GM23338 (cell line): ENCODE measurements at regions not wholly inside any gene's neighbourhood (a gene's known extent, or its start where the extent isn't known, plus 50 kb on each side); places are given as distances from the start of the nearest gene placed in this dataset.

Experiments
- ATAC-seq: fragments of 200-7000 bp; cut with Tn5 transposase; 3 replicates; pipeline ENCODE4 v1.9.1; 2020
- DNase-seq: peaks from one replicate; pipeline ENCODE4 v3.0.0-alpha.2; 2015; ENCODE audit warnings: low spot score
- H2AFZ ChIP-seq: fragments of 200-600 bp; sonication (generic); 2 replicates; pipeline ENCODE4 v1.8.0; 2016; ENCODE audit warnings: antibody characterized with exemption, mild to moderate bottlenecking, moderate library complexity
- H3F3A ChIP-seq: fragments of 200-600 bp; sonication (generic); replicated peaks from 2 replicates; pipeline ENCODE4 v1.8.0; 2017; ENCODE audit warnings: antibody characterized with exemption, mixed run types, low read depth
- H3K27ac ChIP-seq: fragments of 200-600 bp; sonication (generic); 2 replicates; pipeline ENCODE4 v1.6.1; 2016; ENCODE audit warnings: low read depth
- H3K27me3 ChIP-seq: fragments of 200-600 bp; sonication (generic); 2 replicates; pipeline ENCODE4 v1.8.0; 2016; ENCODE audit warnings: mild to moderate bottlenecking, mixed run types, moderate library complexity; ENCODE audit not compliant: insufficient read depth
- H3K36me3 ChIP-seq: fragments of 200-600 bp; sonication (generic); 2 replicates; pipeline ENCODE4 v1.8.0; 2016; ENCODE audit warnings: mild to moderate bottlenecking; ENCODE audit not compliant: insufficient read depth
- H3K4me1 ChIP-seq: fragments of 200-600 bp; sonication (generic); 2 replicates; pipeline ENCODE4 v1.8.0; 2016; ENCODE audit warnings: mild to moderate bottlenecking, moderate library complexity; ENCODE audit not compliant: insufficient read depth
- H3K4me2 ChIP-seq: fragments of 200-600 bp; sonication (generic); 2 replicates; pipeline ENCODE4 v1.7.1; 2017; ENCODE audit warnings: mixed run types
- H3K4me3 ChIP-seq: fragments of 200-600 bp; sonication (generic); 2 replicates; pipeline ENCODE4 v1.6.1; 2016; ENCODE audit warnings: mixed run types
- H3K79me2 ChIP-seq: fragments of 200-600 bp; sonication (generic); replicated peaks from 2 replicates; pipeline ENCODE4 v1.8.0; 2017; ENCODE audit warnings: mild to moderate bottlenecking; ENCODE audit not compliant: insufficient read depth
- H3K9me2 ChIP-seq: fragments of 200-600 bp; sonication (generic); 2 replicates; pipeline ENCODE4 v1.8.0; 2017; ENCODE audit not compliant: insufficient read depth
- H4K20me1 ChIP-seq: fragments of 200-600 bp; sonication (generic); replicated peaks from 2 replicates; pipeline ENCODE4 v1.8.0; 2017; ENCODE audit warnings: mild to moderate bottlenecking; ENCODE audit not compliant: insufficient read depth
- H3K27ac Mint-ChIP-seq: 2 replicates; pipeline ENCODE4 v1.8.0; 2020; ENCODE audit warnings: inconsistent platforms, mild to moderate bottlenecking, moderate library complexity, mixed read lengths
- H3K27me3 Mint-ChIP-seq: 3 replicates; pipeline ENCODE4 v1.8.0; 2022; ENCODE audit warnings: low read depth, mild to moderate bottlenecking, moderate library complexity, mixed read lengths, inconsistent platforms; ENCODE audit not compliant: insufficient read depth, poor library complexity
- H3K36me3 Mint-ChIP-seq: 3 replicates; pipeline ENCODE4 v1.8.0; 2021; ENCODE audit warnings: low read depth, mild to moderate bottlenecking, inconsistent platforms, moderate library complexity, mixed read lengths
- H3K4me1 Mint-ChIP-seq: 3 replicates; pipeline ENCODE4 v1.8.0; 2020; ENCODE audit warnings: mild to moderate bottlenecking, inconsistent platforms, mixed read lengths
- H3K4me3 Mint-ChIP-seq: 3 replicates; pipeline ENCODE4 v1.8.0; 2021; ENCODE audit warnings: moderate library complexity, mild to moderate bottlenecking, inconsistent platforms, mixed read lengths
- H3K9me3 Mint-ChIP-seq: 3 replicates; pipeline ENCODE4 v1.8.0; 2020; ENCODE audit warnings: moderate library complexity, mild to moderate bottlenecking, inconsistent platforms, mixed read lengths
- CREB1 ChIP-seq: fragments of 250-450 bp; sonication (Bioruptor Pico); IDR thresholded peaks from 2 replicates; pipeline ENCODE4 v1.5.0; 2020; ENCODE audit warnings: low read depth, mild to moderate bottlenecking, moderate library complexity
- POLR2AphosphoS5 ChIP-seq: IDR thresholded peaks from 2 replicates; pipeline ENCODE4 v1.6.1; 2016; ENCODE audit warnings: antibody characterized with exemption, low read depth
- ZNF114 ChIP-seq: fragments of 250-450 bp; sonication (Bioruptor Pico); IDR thresholded peaks from 2 replicates; pipeline ENCODE4 v1.5.0; 2020; ENCODE audit warnings: mild to moderate bottlenecking, moderate library complexity
- TF ChIP-seq, protein P1 (sequence below): IDR thresholded peaks from 2 replicates; pipeline ENCODE4 v1.6.1; 2016; ENCODE audit warnings: antibody characterized with exemption
- TF ChIP-seq, protein P2 (sequence below): fragments of 250-450 bp; sonication (Bioruptor Pico); IDR thresholded peaks from 2 replicates; pipeline ENCODE4 v1.5.0; 2020; ENCODE audit warnings: mild to moderate bottlenecking, moderate library complexity
- TF ChIP-seq, protein P3 (sequence below), 2 experiments: fragments of 200-600 bp in 1 of 2; sonication (generic) in 1 of 2; conservative IDR thresholded peaks; 2 replicates each; pipeline versions ENCODE4 v1.5.1 to v1.6.1; 2016 to 2017; ENCODE audit warnings: antibody characterized with exemption in 2 of 2, low read depth in 2 of 2, mild to moderate bottlenecking in 2 of 2, moderate library complexity in 1 of 2

DNA sequence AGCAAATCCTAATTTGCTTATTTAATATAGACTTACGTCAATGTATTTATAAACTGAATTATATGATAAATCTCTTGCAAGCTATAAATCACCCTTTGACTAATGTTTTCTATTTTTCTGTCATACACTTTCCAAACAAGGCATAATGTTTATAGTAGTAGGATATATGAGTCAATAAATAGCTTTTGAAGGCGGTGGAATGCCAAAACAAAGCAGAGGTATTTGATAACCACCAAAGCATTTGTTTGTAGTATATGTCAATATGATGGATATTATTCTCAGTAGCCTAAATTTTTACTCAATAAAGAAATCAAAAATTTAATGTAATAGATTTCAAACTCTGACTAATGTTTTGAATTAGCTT, 1354.6 kb downstream of the HACE1 start:
- H3K9me2 ChIP-seq: no peaks in the 10 kb centered on the region
- no peak overlapping the region for H3K27ac Mint-ChIP-seq
- no peaks in the 10 kb centered on the region for H3K27me3 ChIP-seq
- peaks cover 1% of the 10 kb centered on the region for H3K27me3 Mint-ChIP-seq
- H3K4me1 ChIP-seq: no peaks in the 10 kb centered on the region
- H3K4me1 Mint-ChIP-seq: peaks cover 2% of the 10 kb centered on the region; the same call in 1 of the 3 replicates
- no peak overlapping the region for H3K4me2 ChIP-seq
- no peaks in the 10 kb centered on the region for H3K36me3 ChIP-seq
- H3K27ac ChIP-seq: no peak overlapping the region
- H3K9me3 Mint-ChIP-seq: no peaks in the 10 kb centered on the region
- H3K4me3 Mint-ChIP-seq: no peak overlapping the region
- no peak for TF ChIP-seq ZNF114 (CRISPR knock-in tag)
- TF ChIP-seq, protein P1, sequence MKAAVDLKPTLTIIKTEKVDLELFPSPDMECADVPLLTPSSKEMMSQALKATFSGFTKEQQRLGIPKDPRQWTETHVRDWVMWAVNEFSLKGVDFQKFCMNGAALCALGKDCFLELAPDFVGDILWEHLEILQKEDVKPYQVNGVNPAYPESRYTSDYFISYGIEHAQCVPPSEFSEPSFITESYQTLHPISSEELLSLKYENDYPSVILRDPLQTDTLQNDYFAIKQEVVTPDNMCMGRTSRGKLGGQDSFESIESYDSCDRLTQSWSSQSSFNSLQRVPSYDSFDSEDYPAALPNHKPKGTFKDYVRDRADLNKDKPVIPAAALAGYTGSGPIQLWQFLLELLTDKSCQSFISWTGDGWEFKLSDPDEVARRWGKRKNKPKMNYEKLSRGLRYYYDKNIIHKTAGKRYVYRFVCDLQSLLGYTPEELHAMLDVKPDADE: no peak
- no peak for TF ChIP-seq CREB1 (CRISPR knock-in tag)
- TF ChIP-seq, protein P2, sequence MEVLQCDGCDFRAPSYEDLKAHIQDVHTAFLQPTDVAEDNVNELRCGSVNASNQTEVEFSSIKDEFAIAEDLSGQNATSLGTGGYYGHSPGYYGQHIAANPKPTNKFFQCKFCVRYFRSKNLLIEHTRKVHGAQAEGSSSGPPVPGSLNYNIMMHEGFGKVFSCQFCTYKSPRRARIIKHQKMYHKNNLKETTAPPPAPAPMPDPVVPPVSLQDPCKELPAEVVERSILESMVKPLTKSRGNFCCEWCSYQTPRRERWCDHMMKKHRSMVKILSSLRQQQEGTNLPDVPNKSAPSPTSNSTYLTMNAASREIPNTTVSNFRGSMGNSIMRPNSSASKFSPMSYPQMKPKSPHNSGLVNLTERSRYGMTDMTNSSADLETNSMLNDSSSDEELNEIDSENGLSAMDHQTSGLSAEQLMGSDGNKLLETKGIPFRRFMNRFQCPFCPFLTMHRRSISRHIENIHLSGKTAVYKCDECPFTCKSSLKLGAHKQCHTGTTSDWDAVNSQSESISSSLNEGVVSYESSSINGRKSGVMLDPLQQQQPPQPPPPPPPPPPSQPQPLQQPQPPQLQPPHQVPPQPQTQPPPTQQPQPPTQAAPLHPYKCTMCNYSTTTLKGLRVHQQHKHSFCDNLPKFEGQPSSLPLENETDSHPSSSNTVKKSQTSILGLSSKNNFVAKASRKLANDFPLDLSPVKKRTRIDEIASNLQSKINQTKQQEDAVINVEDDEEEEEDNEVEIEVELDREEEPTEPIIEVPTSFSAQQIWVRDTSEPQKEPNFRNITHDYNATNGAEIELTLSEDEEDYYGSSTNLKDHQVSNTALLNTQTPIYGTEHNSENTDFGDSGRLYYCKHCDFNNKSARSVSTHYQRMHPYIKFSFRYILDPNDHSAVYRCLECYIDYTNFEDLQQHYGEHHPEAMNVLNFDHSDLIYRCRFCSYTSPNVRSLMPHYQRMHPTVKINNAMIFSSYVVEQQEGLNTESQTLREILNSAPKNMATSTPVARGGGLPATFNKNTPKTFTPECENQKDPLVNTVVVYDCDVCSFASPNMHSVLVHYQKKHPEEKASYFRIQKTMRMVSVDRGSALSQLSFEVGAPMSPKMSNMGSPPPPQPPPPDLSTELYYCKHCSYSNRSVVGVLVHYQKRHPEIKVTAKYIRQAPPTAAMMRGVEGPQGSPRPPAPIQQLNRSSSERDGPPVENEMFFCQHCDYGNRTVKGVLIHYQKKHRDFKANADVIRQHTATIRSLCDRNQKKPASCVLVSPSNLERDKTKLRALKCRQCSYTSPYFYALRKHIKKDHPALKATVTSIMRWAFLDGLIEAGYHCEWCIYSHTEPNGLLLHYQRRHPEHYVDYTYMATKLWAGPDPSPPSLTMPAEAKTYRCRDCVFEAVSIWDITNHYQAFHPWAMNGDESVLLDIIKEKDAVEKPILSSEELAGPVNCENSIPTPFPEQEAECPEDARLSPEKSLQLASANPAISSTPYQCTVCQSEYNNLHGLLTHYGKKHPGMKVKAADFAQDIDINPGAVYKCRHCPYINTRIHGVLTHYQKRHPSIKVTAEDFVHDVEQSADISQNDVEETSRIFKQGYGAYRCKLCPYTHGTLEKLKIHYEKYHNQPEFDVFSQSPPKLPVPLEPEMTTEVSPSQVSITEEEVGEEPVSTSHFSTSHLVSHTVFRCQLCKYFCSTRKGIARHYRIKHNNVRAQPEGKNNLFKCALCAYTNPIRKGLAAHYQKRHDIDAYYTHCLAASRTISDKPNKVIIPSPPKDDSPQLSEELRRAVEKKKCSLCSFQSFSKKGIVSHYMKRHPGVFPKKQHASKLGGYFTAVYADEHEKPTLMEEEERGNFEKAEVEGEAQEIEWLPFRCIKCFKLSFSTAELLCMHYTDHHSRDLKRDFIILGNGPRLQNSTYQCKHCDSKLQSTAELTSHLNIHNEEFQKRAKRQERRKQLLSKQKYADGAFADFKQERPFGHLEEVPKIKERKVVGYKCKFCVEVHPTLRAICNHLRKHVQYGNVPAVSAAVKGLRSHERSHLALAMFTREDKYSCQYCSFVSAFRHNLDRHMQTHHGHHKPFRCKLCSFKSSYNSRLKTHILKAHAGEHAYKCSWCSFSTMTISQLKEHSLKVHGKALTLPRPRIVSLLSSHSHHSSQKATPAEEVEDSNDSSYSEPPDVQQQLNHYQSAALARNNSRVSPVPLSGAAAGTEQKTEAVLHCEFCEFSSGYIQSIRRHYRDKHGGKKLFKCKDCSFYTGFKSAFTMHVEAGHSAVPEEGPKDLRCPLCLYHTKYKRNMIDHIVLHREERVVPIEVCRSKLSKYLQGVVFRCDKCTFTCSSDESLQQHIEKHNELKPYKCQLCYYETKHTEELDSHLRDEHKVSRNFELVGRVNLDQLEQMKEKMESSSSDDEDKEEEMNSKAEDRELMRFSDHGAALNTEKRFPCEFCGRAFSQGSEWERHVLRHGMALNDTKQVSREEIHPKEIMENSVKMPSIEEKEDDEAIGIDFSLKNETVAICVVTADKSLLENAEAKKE (CRISPR knock-in tag): no peak
- TF ChIP-seq, protein P3, sequence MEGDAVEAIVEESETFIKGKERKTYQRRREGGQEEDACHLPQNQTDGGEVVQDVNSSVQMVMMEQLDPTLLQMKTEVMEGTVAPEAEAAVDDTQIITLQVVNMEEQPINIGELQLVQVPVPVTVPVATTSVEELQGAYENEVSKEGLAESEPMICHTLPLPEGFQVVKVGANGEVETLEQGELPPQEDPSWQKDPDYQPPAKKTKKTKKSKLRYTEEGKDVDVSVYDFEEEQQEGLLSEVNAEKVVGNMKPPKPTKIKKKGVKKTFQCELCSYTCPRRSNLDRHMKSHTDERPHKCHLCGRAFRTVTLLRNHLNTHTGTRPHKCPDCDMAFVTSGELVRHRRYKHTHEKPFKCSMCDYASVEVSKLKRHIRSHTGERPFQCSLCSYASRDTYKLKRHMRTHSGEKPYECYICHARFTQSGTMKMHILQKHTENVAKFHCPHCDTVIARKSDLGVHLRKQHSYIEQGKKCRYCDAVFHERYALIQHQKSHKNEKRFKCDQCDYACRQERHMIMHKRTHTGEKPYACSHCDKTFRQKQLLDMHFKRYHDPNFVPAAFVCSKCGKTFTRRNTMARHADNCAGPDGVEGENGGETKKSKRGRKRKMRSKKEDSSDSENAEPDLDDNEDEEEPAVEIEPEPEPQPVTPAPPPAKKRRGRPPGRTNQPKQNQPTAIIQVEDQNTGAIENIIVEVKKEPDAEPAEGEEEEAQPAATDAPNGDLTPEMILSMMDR (conservative IDR thresholded peaks at IDR 0.05; ENCODE audit: low read depth in 2 of 2): no peak
- TF ChIP-seq POLR2AphosphoS5: no peak
- DNase-seq: no peak
- ATAC-seq: no peak
- H4K20me1 ChIP-seq: no peaks in the 10 kb centered on the region
- H2AFZ ChIP-seq: no peak overlapping the region
- H3K4me3 ChIP-seq: no peak overlapping the region
- no peaks in the 10 kb centered on the region for H3K79me2 ChIP-seq
- H3F3A ChIP-seq: no peaks in the 10 kb centered on the region
- no peaks in the 10 kb centered on the region for H3K36me3 Mint-ChIP-seq
